ES-I3 (cell line): ENCODE measurements at regions not wholly inside any gene's neighbourhood (a gene's known extent, or its start where the extent isn't known, plus 50 kb on each side); places are given as distances from the start of the nearest gene placed in this dataset.

ENCODE experiments used
- H3K36me3 ChIP-seq: 2 replicates; pipeline ENCODE4 v1.6.1; 2013; ENCODE audit warnings: mild to moderate bottlenecking, low read length, control low read depth, moderate library complexity; ENCODE audit not compliant: insufficient read depth
- H3K4me1 ChIP-seq: 2 replicates; pipeline ENCODE4 v1.6.1; 2013; ENCODE audit warnings: mild to moderate bottlenecking, control low read depth, low read length; ENCODE audit not compliant: insufficient read depth
- H3K9ac ChIP-seq: 2 replicates; pipeline ENCODE4 v1.6.1; 2013; ENCODE audit warnings: low read depth, mild to moderate bottlenecking, low read length, moderate library complexity
- H3K9me3 ChIP-seq: 2 replicates; pipeline ENCODE4 v1.6.1; 2013; ENCODE audit warnings: mild to moderate bottlenecking, low read length, moderate library complexity; ENCODE audit not compliant: control insufficient read depth, insufficient read depth

- no peaks in the 10 kb centered on the region for H3K9me3 ChIP-seq
- H3K4me1 ChIP-seq: no peaks in the 10 kb centered on the region
- H3K36me3 ChIP-seq: no peaks in the 10 kb centered on the region
- no peak overlapping the region for H3K9ac ChIP-seq
Observed at GRCh38 chr21:18460979-18461378, 57.4 kb upstream of the TMPRSS15 start.

DNA sequence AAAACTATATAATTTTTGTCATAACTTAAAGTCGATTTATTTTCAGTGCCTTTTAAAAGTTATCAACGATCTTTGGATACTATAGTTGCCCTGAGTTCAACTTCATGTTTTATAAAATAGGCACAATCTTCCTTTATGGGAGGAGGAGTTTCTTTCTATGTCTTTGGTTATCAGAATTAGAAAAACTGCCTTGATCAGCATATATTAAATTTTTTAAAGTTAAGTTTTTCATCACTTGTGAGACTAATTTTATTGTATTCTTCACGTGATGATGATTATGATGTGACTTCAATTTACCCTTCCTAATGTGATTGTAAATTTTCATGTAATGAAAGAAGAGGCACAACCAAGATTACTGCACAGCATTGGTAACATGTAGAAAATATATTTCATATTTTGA is 58.2 kb upstream of the TMPRSS15 start:
- Histone ChIP-seq H3K9ac (no peak overlapping the region), H3K9me3 (no peaks in the 10 kb centered on the region), H3K36me3 (no peaks in the 10 kb centered on the region), H3K4me1 (no peaks in the 10 kb centered on the region)

DNA sequence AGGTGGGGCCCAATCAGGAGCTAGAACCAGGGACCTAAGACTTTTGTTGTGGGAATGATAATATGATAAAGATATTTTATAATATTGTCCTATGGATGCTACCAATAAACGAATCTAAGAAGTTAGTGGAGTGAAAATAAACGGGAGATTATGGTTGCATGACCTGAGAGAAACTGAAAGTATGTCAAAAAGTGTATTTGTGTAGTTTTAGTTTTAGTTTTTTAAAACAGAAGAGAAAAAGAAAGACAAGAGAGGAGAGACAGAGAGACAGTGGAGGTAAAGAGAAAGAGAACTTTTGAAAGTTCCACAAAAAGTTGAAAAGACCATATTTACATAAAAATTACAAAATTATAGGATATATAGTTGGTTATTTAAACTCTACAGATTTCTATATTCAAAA is 64.1 kb upstream of the TMPRSS15 start:
- Histone ChIP-seq H3K4me1 (no peaks in the 10 kb centered on the region), H3K36me3 (no peaks in the 10 kb centered on the region), H3K9ac (no peak overlapping the region), H3K9me3 (no peaks in the 10 kb centered on the region)

GRCh38 chr21:18468790-18469189 is 65.2 kb upstream of the TMPRSS15 start:
- H3K9ac ChIP-seq: no peak overlapping the region
- H3K36me3 ChIP-seq: no peaks in the 10 kb centered on the region
- H3K4me1 ChIP-seq: no peaks in the 10 kb centered on the region
- no peaks in the 10 kb centered on the region for H3K9me3 ChIP-seq

- H3K9ac ChIP-seq: no peak overlapping the region
- no peaks in the 10 kb centered on the region for H3K36me3 ChIP-seq
- no peaks in the 10 kb centered on the region for H3K4me1 ChIP-seq
- H3K9me3 ChIP-seq: no peaks in the 10 kb centered on the region
Observed at GRCh38 chr21:18476639-18477038, 73.1 kb upstream of the TMPRSS15 start.

GRCh38 chr21:18477043-18477442 is 73.5 kb upstream of the TMPRSS15 start:
- Histone ChIP-seq H3K36me3 (no peaks in the 10 kb centered on the region), H3K4me1 (no peaks in the 10 kb centered on the region), H3K9me3 (no peaks in the 10 kb centered on the region), H3K9ac (no peak overlapping the region)

DNA sequence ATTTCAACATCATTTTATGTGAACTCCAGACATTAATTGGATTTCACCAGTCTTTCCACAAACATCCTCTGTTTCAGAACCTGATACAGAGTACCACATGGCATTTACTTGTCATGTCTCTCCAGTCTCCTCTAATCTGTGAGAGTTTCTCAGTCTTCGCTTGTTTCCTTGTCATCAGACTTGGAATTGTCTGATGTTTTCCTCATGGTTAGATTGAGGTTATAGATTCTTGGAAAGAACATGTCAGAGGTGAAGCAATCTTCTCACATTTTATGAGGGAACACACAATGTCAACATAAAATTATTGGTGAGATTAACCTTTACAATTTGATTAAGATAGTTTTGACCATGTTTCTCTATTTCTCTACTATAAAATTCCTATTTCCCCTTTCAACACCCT is 74.9 kb upstream of the TMPRSS15 start:
- no peaks in the 10 kb centered on the region for H3K4me1 ChIP-seq

DNA sequence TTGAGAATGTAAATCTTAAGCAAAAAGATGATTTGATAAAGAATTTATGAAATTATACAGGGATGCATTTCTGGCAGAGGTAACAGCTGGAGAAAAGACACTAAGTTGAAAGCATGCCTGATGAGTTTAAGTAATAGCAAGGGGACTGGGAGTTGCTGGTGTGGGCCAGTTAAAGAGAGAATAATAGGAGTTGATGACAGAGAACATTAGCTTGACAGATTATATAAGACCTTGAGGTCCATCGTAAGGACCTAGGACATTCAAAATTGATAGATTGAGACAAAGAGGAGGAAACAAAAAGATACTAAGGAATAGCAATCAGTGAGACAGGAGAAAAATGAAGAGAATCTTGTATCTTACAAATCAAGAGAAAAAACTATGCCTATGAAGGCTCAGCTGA is 84.7 kb upstream of the TMPRSS15 start:
- H3K36me3 ChIP-seq: no peaks in the 10 kb centered on the region
- peaks cover 2% of the 10 kb centered on the region; the same call in 1 of the 2 replicates for H3K4me1 ChIP-seq
- no peak overlapping the region for H3K9ac ChIP-seq
- H3K9me3 ChIP-seq: no peaks in the 10 kb centered on the region

More for the DNA sequence above, 74.9 kb upstream of the TMPRSS15 start:
- no peaks in the 10 kb centered on the region for H3K9me3 ChIP-seq
- no peak overlapping the region for H3K9ac ChIP-seq
- H3K36me3 ChIP-seq: no peaks in the 10 kb centered on the region

DNA sequence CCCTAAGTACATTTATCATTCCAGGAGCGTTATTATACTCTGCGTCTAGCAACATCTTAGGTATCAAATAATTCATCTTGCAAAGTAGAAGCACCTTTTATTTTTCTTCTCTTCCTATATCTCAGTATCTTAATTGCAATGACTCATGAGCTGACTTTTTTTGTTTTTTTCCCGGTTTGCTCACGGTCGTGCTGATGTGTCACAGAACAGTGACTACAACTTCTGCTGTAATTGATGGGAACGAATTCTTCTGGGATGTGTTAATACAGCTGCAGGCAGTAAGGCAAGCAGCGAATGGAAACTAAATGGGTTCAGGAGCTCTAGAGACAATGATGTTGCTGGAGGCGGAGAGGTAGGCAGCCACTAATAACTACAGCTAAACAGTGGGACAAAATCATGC is 89.8 kb upstream of the TMPRSS15 start:
- peaks cover 4% of the 10 kb centered on the region for H3K4me1 ChIP-seq
- H3K9me3 ChIP-seq: no peaks in the 10 kb centered on the region
- no peak overlapping the region for H3K9ac ChIP-seq
- no peaks in the 10 kb centered on the region for H3K36me3 ChIP-seq

GRCh38 chr21:18495523-18495922 is 91.9 kb upstream of the TMPRSS15 start:
- Histone ChIP-seq H3K36me3 (no peaks in the 10 kb centered on the region), H3K4me1 (peaks cover 4% of the 10 kb centered on the region), H3K9ac (no peak overlapping the region), H3K9me3 (no peaks in the 10 kb centered on the region)

DNA sequence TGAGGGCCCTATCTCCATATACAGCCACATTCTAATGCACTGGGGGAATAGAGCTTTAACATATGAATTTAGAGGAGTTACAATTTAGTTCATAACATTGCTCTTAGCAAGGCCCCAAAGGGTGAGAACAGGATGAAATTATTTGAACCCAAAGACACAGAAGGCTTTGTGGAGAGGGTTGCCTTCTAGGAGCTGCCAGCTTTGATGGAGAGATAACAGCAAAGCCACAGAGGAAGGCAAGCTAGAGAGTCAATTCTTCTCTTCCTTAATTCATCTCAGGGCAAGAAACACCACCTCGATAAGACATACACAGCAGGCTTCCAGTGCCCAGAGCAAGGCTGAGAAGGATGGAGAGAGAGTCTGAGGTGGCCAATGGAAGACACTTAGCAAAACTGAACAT is 94.8 kb upstream of the TMPRSS15 start:
- Histone ChIP-seq H3K9me3 (no peaks in the 10 kb centered on the region), H3K9ac (no peak overlapping the region), H3K36me3 (no peaks in the 10 kb centered on the region), H3K4me1 (no peaks in the 10 kb centered on the region; the same call in 1 of the 2 replicates)

GRCh38 chr21:18499761-18500376 is 96.3 kb upstream of the TMPRSS15 start:
- no peaks in the 10 kb centered on the region for H3K4me1 ChIP-seq
- H3K36me3 ChIP-seq: no peaks in the 10 kb centered on the region
- no peaks in the 10 kb centered on the region for H3K9me3 ChIP-seq
- no peak overlapping the region for H3K9ac ChIP-seq

GRCh38 chr21:18518054-18518481 is 114.5 kb upstream of the TMPRSS15 start:
- Histone ChIP-seq H3K4me1 (no peaks in the 10 kb centered on the region; the same call in 1 of the 2 replicates), H3K36me3 (no peaks in the 10 kb centered on the region), H3K9ac (no peak overlapping the region), H3K9me3 (no peaks in the 10 kb centered on the region)

GRCh38 chr21:18521204-18521603 is 117.6 kb upstream of the TMPRSS15 start:
- no peaks in the 10 kb centered on the region for H3K9me3 ChIP-seq
- no peaks in the 10 kb centered on the region; the same call in 1 of the 2 replicates for H3K4me1 ChIP-seq
- no peak overlapping the region for H3K9ac ChIP-seq
- no peaks in the 10 kb centered on the region for H3K36me3 ChIP-seq

- Histone ChIP-seq H3K4me1 (no peaks in the 10 kb centered on the region; the same call in 1 of the 2 replicates), H3K9me3 (no peaks in the 10 kb centered on the region), H3K36me3 (no peaks in the 10 kb centered on the region), H3K9ac (no peak overlapping the region)
Observed at GRCh38 chr21:18522181-18522972, 118.8 kb upstream of the TMPRSS15 start.
